WTC11 (cell line): ENCODE measurements at regions not wholly inside any gene's neighbourhood (a gene's known extent, or its start where the extent isn't known, plus 50 kb on each side); places are given as distances from the start of the nearest gene placed in this dataset.

Source experiments
- ATAC-seq: fragments of 200-7000 bp; cut with Tn5 transposase; 2 replicates; pipeline ENCODE4 v1.10.0; 2021; ENCODE audit warnings: mild to moderate bottlenecking, moderate library complexity
- CTCF ChIA-PET: fragments of 300-600 bp; sonication (Branson Sonifier 250); formaldehyde crosslinking; loops from one replicate; lab custom pipeline; 2021; ENCODE audit warnings: antibody characterized with exemption; lab: Charles Lee
- POLR2A ChIA-PET: fragments of 350-600 bp; sonication (Branson Sonifier 250); formaldehyde crosslinking; loops from one replicate; lab custom pipeline; 2021; ENCODE audit warnings: antibody characterized with exemption; lab: Charles Lee
- DNase-seq: peaks from one replicate; pipeline ENCODE4 v3.0.0; 2021; ENCODE audit warnings: low spot score
- H3K27ac Mint-ChIP-seq: 2 replicates; pipeline ENCODE4 v1.8.0; 2021; ENCODE audit warnings: mixed read lengths
- H3K27me3 Mint-ChIP-seq: 2 replicates; pipeline ENCODE4 v1.8.0; 2021; ENCODE audit warnings: low read depth, mild to moderate bottlenecking, moderate library complexity, mixed read lengths
- H3K36me3 Mint-ChIP-seq: 2 replicates; pipeline ENCODE4 v1.8.0; 2021; ENCODE audit warnings: mixed read lengths
- H3K4me1 Mint-ChIP-seq: 2 replicates; pipeline ENCODE4 v1.8.0; 2022; ENCODE audit warnings: mixed read lengths
- H3K4me3 Mint-ChIP-seq: 2 replicates; pipeline ENCODE4 v1.8.0; 2021; ENCODE audit warnings: mild to moderate bottlenecking, moderate library complexity, mixed read lengths
- H3K9me3 Mint-ChIP-seq: 2 replicates; pipeline ENCODE4 v1.8.0; 2021; ENCODE audit warnings: mixed read lengths
- ATF1 ChIP-seq: sonication (generic); formaldehyde crosslinking; IDR thresholded peaks from 2 replicates; pipeline ENCODE4 v1.8.1; 2023; ENCODE audit warnings: mild to moderate bottlenecking, moderate library complexity, missing genetic modification reagents
- CBFB ChIP-seq: sonication (generic); formaldehyde crosslinking; IDR thresholded peaks from 2 replicates; pipeline ENCODE4 v1.8.1; 2022; ENCODE audit warnings: mild to moderate bottlenecking, low read depth, missing genetic modification reagents
- E2F4 ChIP-seq: sonication (generic); formaldehyde crosslinking; IDR thresholded peaks from 2 replicates; pipeline ENCODE4 v1.8.1; 2022; ENCODE audit warnings: low read depth, mild to moderate bottlenecking, moderate library complexity, missing genetic modification reagents, borderline replicate concordance
- ELF4 ChIP-seq: sonication (generic); formaldehyde crosslinking; IDR thresholded peaks from 2 replicates; pipeline ENCODE4 v1.8.1; 2022; ENCODE audit warnings: low read depth, mild to moderate bottlenecking, moderate library complexity, missing genetic modification reagents
- ERG ChIP-seq: fragments of 250-450 bp; sonication (Bioruptor Pico); IDR thresholded peaks from 2 replicates; pipeline ENCODE4 v1.8.0; 2021; ENCODE audit warnings: mild to moderate bottlenecking
- ESRRA ChIP-seq: sonication (generic); formaldehyde crosslinking; IDR thresholded peaks from 2 replicates; pipeline ENCODE4 v1.8.1; 2022; ENCODE audit warnings: mild to moderate bottlenecking, missing genetic modification reagents, borderline replicate concordance
- FOXP1 ChIP-seq: sonication (generic); formaldehyde crosslinking; IDR thresholded peaks from 2 replicates; pipeline ENCODE4 v1.8.0; 2022; ENCODE audit warnings: missing genetic modification reagents, mild to moderate bottlenecking, moderate library complexity, borderline replicate concordance
- HMGXB4 ChIP-seq: sonication (generic); formaldehyde crosslinking; IDR thresholded peaks from 2 replicates; pipeline ENCODE4 v1.8.1; 2023; ENCODE audit warnings: mild to moderate bottlenecking, moderate library complexity, missing genetic modification reagents
- JUN ChIP-seq: sonication (generic); formaldehyde crosslinking; IDR thresholded peaks from 2 replicates; pipeline ENCODE4 v1.8.0; 2023; ENCODE audit warnings: mild to moderate bottlenecking, missing genetic modification reagents
- KAT7 ChIP-seq: sonication (generic); formaldehyde crosslinking; IDR thresholded peaks from 2 replicates; pipeline ENCODE4 v1.8.1; 2023; ENCODE audit warnings: missing genetic modification reagents, mild to moderate bottlenecking, borderline replicate concordance
- MXD4 ChIP-seq: fragments of 250-450 bp; sonication (Bioruptor Pico); IDR thresholded peaks from 2 replicates; pipeline ENCODE4 v1.8.0; 2021; ENCODE audit warnings: mild to moderate bottlenecking, moderate library complexity, borderline replicate concordance
- NFATC4 ChIP-seq: fragments of 250-450 bp; sonication (Bioruptor Pico); IDR thresholded peaks from 2 replicates; pipeline ENCODE4 v1.9.0; 2021; ENCODE audit warnings: mild to moderate bottlenecking
- OVOL2 ChIP-seq: fragments of 250-450 bp; sonication (Bioruptor Pico); IDR thresholded peaks from 2 replicates; pipeline ENCODE4 v1.9.0; 2021; ENCODE audit warnings: mild to moderate bottlenecking, borderline replicate concordance
- RORB ChIP-seq: fragments of 250-450 bp; sonication (Bioruptor Pico); IDR thresholded peaks from 2 replicates; pipeline ENCODE4 v1.9.0; 2021; ENCODE audit warnings: mild to moderate bottlenecking
- SMAD3 ChIP-seq: sonication (generic); formaldehyde crosslinking; IDR thresholded peaks from 2 replicates; pipeline ENCODE4 v1.8.0; 2022; ENCODE audit warnings: missing genetic modification reagents, mild to moderate bottlenecking, borderline replicate concordance
- SMAD4 ChIP-seq: sonication (generic); formaldehyde crosslinking; IDR thresholded peaks from 2 replicates; pipeline ENCODE4 v1.8.0; 2022; ENCODE audit warnings: mild to moderate bottlenecking, missing genetic modification reagents
- SOX15 ChIP-seq: fragments of 250-450 bp; sonication (Bioruptor Pico); IDR thresholded peaks from 2 replicates; pipeline ENCODE4 v1.9.0; 2021; ENCODE audit warnings: mild to moderate bottlenecking
- ZBTB21 ChIP-seq: sonication (generic); formaldehyde crosslinking; IDR thresholded peaks from 2 replicates; pipeline ENCODE4 v1.8.1; 2023; ENCODE audit warnings: mild to moderate bottlenecking, missing genetic modification reagents, borderline replicate concordance
- ZNF219 ChIP-seq: sonication (generic); formaldehyde crosslinking; IDR thresholded peaks from 2 replicates; pipeline ENCODE4 v1.8.0; 2023; ENCODE audit warnings: missing genetic modification reagents, mild to moderate bottlenecking, borderline replicate concordance
- ZNF317 ChIP-seq: sonication (generic); formaldehyde crosslinking; IDR thresholded peaks from 2 replicates; pipeline ENCODE4 v1.8.1; 2023; ENCODE audit warnings: low read depth, mild to moderate bottlenecking, moderate library complexity, missing genetic modification reagents, borderline replicate concordance
- ZNF671 ChIP-seq: fragments of 250-450 bp; sonication (Bioruptor Pico); IDR thresholded peaks from 2 replicates; pipeline ENCODE4 v1.8.0; 2021; ENCODE audit warnings: mild to moderate bottlenecking
- TF ChIP-seq, protein P1 (sequence below): sonication (generic); formaldehyde crosslinking; IDR thresholded peaks from 2 replicates; pipeline ENCODE4 v1.8.1; 2022; ENCODE audit warnings: mild to moderate bottlenecking, moderate library complexity, missing genetic modification reagents
- TF ChIP-seq, protein P2 (sequence below): sonication (generic); formaldehyde crosslinking; IDR thresholded peaks from 2 replicates; pipeline ENCODE4 v1.8.0; 2022; ENCODE audit warnings: missing genetic modification reagents
- TF ChIP-seq, protein P3 (sequence below): sonication (generic); formaldehyde crosslinking; IDR thresholded peaks from 2 replicates; pipeline ENCODE4 v1.8.1; 2022; ENCODE audit warnings: mild to moderate bottlenecking, missing genetic modification reagents, moderate library complexity, borderline replicate concordance

DNA sequence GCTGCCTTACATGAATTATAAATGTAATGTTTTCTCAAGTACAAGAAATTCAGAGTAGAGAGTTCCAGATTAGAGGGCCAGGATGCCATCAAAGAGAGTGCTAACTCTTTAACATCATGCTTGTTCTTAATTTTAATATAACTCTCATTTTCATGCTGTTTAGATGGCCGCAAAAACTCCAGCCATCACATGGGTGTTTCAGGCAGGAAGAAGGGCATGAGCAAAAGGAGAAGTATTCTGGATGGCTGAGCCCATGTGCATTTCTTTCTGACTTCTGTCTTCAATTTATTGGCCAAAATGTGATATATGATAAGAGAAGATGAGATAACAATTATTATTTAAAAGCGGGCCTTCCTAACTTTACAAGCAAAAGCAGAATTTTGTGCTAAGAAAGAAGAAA, 1328.6 kb downstream of the MRPL39 start:
- no peak for DNase-seq
- no peak overlapping the region for H3K27ac Mint-ChIP-seq
- POLR2A ChIA-PET = no interaction called here
- H3K27me3 Mint-ChIP-seq = peaks cover 7% of the 10 kb centered on the region
- CTCF ChIA-PET = no interaction called here
- no peaks in the 10 kb centered on the region for H3K4me1 Mint-ChIP-seq
- TF ChIP-seq, protein P1, sequence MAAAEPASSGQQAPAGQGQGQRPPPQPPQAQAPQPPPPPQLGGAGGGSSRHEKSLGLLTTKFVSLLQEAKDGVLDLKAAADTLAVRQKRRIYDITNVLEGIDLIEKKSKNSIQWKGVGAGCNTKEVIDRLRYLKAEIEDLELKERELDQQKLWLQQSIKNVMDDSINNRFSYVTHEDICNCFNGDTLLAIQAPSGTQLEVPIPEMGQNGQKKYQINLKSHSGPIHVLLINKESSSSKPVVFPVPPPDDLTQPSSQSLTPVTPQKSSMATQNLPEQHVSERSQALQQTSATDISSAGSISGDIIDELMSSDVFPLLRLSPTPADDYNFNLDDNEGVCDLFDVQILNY (CRISPR knock-in tag) = no peak
- no peak for TF ChIP-seq KAT7
- TF ChIP-seq E2F4 (CRISPR knock-in tag) = no peak
- no peak for TF ChIP-seq ZNF219
- TF ChIP-seq, protein P2, sequence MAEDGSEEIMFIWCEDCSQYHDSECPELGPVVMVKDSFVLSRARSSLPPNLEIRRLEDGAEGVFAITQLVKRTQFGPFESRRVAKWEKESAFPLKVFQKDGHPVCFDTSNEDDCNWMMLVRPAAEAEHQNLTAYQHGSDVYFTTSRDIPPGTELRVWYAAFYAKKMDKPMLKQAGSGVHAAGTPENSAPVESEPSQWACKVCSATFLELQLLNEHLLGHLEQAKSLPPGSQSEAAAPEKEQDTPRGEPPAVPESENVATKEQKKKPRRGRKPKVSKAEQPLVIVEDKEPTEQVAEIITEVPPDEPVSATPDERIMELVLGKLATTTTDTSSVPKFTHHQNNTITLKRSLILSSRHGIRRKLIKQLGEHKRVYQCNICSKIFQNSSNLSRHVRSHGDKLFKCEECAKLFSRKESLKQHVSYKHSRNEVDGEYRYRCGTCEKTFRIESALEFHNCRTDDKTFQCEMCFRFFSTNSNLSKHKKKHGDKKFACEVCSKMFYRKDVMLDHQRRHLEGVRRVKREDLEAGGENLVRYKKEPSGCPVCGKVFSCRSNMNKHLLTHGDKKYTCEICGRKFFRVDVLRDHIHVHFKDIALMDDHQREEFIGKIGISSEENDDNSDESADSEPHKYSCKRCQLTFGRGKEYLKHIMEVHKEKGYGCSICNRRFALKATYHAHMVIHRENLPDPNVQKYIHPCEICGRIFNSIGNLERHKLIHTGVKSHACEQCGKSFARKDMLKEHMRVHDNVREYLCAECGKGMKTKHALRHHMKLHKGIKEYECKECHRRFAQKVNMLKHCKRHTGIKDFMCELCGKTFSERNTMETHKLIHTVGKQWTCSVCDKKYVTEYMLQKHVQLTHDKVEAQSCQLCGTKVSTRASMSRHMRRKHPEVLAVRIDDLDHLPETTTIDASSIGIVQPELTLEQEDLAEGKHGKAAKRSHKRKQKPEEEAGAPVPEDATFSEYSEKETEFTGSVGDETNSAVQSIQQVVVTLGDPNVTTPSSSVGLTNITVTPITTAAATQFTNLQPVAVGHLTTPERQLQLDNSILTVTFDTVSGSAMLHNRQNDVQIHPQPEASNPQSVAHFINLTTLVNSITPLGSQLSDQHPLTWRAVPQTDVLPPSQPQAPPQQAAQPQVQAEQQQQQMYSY (CRISPR knock-in tag) = no peak
- TF ChIP-seq ELF4 (CRISPR knock-in tag) = no peak
- TF ChIP-seq JUN (CRISPR knock-in tag) = no peak
- TF ChIP-seq, protein P3, sequence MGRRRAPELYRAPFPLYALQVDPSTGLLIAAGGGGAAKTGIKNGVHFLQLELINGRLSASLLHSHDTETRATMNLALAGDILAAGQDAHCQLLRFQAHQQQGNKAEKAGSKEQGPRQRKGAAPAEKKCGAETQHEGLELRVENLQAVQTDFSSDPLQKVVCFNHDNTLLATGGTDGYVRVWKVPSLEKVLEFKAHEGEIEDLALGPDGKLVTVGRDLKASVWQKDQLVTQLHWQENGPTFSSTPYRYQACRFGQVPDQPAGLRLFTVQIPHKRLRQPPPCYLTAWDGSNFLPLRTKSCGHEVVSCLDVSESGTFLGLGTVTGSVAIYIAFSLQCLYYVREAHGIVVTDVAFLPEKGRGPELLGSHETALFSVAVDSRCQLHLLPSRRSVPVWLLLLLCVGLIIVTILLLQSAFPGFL = no peak
- TF ChIP-seq HMGXB4 (CRISPR knock-in tag) = no peak
- TF ChIP-seq MXD4 (CRISPR knock-in tag) = no peak
- no peak for TF ChIP-seq ZNF317 (CRISPR knock-in tag)
- no peak for TF ChIP-seq NFATC4 (CRISPR knock-in tag)
- TF ChIP-seq SOX15 = no peak
- TF ChIP-seq ESRRA (CRISPR knock-in tag) = no peak
- no peak for TF ChIP-seq ZBTB21
- no peak for TF ChIP-seq ERG
- TF ChIP-seq, all 79 proteins: peak for 0
- Mint-ChIP-seq H3K9me3 (peaks cover 40% of the 10 kb centered on the region), H3K36me3 (peaks cover 17% of the 10 kb centered on the region), H3K4me3 (no peak overlapping the region)
- no peak for ATAC-seq

GRCh38 chr21:24276204-24276603, 1331.1 kb downstream of the MRPL39 start:
- H3K4me3 Mint-ChIP-seq = no peak overlapping the region
- ChIA-PET POLR2A (no interaction called here), CTCF (no interaction called here)
- no peaks in the 10 kb centered on the region for H3K4me1 Mint-ChIP-seq
- peaks cover 47% of the 10 kb centered on the region for H3K9me3 Mint-ChIP-seq
- DNase-seq (no peak), ATAC-seq (no peak)
- H3K27me3 Mint-ChIP-seq = peaks cover 7% of the 10 kb centered on the region
- H3K36me3 Mint-ChIP-seq = peaks cover 23% of the 10 kb centered on the region
- no peak overlapping the region for H3K27ac Mint-ChIP-seq
- TF ChIP-seq ZNF317 (CRISPR knock-in tag) (no peak), OVOL2 (CRISPR knock-in tag) (no peak), FOXP1 (CRISPR knock-in tag) (no peak), ZNF219 (no peak), SMAD3 (CRISPR knock-in tag) (no peak), ATF1 (CRISPR knock-in tag) (no peak), SMAD4 (no peak), ZNF671 (no peak), ESRRA (CRISPR knock-in tag) (no peak), NFATC4 (CRISPR knock-in tag) (no peak), CBFB (CRISPR knock-in tag) (no peak), RORB (no peak)
- TF ChIP-seq, protein P3 = no peak
- TF ChIP-seq, protein P1 (CRISPR knock-in tag) = no peak
